Cardiac septum (tissue), 1 donor: ENCODE measurements at regions not wholly inside any gene's neighbourhood (a gene's known extent, or its start where the extent isn't known, plus 50 kb on each side); places are given as distances from the start of the nearest gene placed in this dataset.

ENCODE experiments used
- DNase-seq: peaks from one replicate; pipeline ENCODE4 v3.0.0-alpha.2; 2020; ENCODE audit warnings: low spot score
- intact Hi-C: fragments of 100-400 bp; cut with DNase I; formaldehyde crosslinking; loops from one replicate; pipeline ENCODE4 v1.14.0; 2022
- donor health status: DM: no; HTN: no; CAD: no.

DNA sequence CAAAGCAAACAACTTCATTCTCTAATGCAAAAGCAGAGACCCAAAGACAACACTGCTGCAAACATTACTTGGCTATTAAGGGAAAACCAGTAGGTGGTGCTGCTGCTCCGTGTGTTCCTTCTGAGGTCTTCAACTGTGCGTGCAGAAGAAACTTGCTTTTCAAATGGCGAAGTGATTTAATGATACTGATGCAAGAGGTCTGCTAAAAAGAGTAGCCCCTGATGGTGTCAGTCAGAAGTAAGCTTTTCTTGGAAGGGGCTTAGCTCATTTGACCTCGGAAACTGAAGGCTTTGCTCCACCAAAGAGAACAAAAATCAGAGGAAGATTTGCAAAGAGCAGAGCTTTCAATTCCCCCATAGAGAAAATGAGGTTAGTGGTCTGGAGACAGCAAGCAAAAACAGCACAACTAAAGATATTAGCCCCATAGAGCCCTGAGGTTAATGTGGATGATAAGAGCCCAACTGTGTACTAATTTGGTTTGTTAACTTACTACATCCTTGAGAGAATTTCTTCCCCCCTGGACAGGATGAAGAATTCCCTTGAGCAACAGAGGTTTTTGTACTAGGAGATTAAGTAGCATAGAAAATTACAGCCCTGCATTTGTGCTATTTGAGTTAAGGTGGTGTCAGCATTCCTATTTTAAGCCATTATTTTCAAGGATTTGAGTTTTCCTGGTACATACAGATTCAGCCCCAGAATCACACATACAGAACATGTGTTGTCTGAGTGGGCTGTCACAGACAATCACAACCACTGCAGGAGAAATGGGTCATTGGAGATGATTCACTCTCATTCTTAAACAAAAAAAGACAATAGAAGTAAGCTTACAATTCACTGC, 153.2 kb upstream of the C9orf72 start:
- no peak for DNase-seq
- intact Hi-C loops: loop anchor here (2.0 kb wide), 1 partner anchor 346 kb away; no protein-coding TSS in a partner anchor

DNA sequence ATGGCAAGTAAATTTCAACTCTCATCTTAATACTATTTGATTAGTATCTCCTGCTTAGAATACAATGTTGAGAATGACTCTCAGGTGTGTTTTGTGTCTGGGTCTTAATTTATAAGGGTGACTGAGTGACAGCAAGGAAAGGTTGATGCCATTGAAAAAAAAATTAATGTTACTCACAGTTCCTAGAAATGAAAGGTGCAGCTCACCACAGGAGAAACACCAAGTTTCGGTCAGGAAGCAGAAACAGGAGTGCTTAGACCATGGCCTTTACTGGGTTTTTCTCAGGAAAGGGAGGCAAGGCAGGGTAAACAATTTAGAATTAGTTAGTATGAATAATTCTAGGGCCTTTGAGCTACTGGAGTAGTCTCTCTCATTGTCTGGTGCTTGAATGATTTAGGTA, 159.2 kb upstream of the C9orf72 start:
- intact Hi-C loops: no loop called here
- DNase-seq: no peak

DNA sequence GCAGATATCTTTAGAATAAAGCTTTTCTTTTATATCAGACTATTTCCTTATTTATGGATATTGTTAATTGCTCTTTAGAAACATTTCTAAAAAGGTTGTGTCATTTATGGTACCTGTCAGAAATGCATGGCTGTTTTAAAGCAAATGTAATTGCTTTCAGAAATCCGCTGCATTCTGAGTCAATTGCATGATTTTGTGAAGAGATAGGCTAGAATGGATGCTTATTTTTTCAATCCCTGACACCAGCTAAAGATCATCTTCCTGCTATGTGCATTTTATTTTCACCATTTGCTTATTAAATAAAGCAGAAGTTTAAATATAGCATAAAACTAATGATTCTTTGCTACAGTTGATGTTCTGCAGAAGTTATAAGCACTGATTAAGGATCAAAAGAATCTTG, 170.2 kb upstream of the C9orf72 start:
- DNase-seq: no peak
- intact Hi-C loops: no loop called here

DNA sequence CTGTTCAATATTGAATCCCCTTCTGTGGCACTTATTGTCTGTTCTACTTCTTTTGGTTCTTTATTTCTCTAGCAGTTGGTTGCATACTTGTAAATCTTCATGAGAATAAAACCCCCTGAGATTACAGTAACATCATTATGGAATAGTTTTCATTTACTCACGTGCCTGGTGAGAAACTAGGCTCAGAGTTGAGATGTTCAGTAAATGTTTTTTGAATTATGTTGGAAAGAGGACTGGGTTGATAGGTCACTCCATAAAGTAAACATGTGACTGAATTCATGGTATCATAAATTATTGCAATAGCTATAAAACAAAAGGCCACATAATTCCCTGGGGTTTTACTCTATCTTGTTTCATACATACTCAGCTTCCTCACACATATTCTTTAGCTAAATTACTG, 174.2 kb upstream of the C9orf72 start:
- no peak for DNase-seq
- intact Hi-C loops: no loop called here

DNA sequence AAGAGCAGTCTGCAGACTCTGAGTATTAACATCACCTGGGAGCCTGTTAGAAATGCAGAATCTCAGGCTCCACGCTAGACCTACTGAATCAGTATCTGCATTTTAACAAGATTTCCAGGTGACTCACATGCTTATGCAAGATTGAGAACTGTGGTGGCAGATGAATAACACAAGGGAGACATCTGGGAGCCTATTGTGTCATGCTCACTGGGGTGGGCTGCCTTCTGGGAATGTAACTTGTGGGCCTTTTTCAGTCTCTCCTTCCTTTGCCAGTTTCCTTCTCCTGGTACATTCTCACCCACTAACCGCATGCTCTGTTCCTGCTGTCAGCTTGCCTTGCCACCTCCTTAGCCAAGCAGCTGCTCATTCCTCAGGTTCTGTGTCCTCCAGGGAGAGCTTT, 176.6 kb upstream of the C9orf72 start:
- DNase-seq: no peak
- intact Hi-C loops: no loop called here

DNA sequence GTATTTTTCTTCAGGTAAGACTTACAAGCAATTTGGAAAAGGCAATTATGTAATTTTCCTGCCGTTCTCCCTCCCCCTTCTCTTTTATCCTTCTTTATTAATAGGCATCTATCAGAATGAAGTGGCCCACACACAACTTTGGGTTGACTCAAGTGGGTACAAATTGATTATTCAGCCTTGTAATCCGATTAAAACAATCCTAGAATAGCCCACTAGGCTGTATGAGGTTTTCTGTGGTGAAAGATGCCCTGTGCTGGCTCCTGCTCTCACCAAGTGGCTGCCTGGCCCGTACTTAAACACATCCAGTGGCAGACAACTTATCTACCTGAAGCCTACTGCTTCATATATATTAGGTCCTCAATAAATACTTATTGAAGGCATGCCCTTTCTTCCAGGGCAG, 177.3 kb upstream of the C9orf72 start:
- DNase-seq: no peak
- intact Hi-C loops: no loop called here

DNA sequence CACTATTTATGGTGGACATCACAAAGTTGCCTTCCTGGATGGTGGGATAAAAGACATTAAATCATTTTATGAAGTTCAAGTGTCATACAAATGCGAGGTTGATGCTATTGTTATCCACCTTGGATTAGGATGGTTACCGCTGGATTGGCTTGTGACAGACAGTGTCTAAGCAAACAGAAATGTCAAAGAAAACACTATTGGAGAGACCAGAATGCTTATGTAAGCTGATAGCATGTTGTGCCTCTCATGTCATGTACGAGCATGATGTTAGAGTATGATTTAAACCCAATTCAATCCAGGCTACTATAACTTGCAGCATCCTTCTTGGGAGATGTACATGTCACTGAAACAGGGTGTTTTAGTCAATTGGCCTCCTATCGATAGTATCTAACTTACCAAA, 178.8 kb upstream of the C9orf72 start:
- intact Hi-C loops: no loop called here
- no peak for DNase-seq

DNA sequence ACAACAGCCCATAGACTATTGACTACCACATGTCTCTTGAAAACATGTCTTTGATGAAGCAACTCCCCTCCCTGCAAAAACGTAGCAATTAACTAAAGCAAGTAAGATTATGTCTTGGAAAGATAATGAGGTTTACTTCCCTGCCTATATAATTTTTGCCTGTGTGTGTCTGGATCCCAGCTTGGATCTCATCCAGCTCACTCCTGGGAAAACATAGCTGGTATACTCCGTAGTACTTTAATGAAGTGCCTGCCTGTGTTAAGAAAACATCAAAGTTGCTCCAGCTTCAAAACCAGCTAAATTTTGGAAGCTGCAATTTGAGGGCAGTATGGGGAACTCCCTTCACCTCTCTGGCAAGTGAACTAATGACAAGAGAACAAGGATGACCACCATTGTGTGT, 182.6 kb upstream of the C9orf72 start:
- intact Hi-C loops: no loop called here
- DNase-seq: no peak

DNA sequence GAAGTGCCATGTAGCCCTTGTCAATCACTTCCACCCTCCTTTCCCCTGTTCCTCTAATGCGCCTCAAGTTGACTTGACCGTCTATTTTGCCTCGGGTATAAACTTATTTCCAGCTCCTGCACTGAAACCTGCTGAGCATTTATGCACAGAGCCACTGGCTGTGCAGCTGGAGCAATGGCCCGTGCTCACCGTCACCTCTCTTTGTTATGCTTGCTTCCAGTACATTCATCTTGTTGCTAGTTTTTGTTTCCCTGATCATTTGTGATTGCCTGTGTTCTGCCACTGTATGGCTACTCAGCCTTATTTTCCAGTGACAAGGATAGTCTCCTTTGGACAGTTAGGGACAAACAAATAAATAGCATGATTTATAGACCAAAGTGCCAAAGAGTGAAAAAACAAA, 183.1 kb upstream of the C9orf72 start:
- intact Hi-C loops: no loop called here
- DNase-seq: no peak

DNA sequence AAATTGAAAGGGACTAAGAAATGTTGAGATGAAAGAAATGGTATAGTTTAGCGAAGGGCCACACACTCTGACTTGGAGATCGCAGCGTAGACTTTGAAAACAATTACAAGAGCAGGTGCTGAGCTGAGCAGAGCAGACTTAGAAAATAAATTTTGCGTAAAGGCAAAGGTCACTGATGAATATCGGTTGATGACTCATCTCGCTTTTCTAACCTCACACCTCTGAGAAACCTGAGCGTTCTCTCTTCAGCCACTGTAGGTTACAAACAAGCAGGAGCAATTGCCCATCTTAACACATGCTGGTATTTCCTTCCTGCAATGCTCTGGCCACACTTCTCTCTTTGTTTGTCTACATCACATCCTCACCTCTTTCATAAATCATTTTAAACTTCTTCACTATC, 190.6 kb upstream of the C9orf72 start:
- intact Hi-C loops: no loop called here
- no peak for DNase-seq

DNA sequence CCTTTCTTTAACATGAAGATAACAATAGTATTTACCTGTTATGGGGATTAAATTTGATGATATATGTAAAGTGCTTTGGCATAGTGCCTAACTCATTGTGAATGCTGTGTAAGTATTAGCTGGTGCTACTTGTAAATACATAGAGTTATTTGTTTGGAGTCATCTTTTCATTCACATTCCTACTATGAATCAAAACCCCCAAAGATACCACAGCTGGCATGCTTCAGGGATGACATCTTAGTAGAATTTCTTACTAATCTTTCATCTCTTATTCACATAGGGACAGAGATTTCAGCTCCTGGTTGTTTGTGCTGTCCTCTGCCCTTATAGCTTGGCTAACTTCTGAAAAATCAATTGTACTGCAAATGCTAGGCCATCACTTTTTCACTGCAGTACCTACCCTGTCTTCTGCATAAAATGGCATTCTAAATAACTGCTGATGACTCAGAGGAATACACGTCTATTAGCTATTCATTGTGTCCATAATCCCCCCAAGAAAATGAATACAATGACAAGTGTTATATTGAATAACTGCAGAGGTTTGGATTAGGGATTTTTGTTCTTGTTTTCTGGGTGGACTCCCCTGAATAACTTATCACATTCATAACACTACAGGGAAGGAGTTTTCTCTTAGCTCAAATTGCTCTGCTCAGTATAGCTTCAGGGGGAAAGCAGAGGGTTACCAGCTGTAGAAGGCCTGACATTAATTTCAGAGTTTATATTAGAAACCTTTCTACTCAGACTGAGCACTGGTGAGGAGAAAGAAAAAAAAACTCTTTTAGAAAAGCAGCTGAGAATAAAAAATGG, 192.2 kb upstream of the C9orf72 start:
- DNase-seq: no peak
- intact Hi-C loops: no loop called here

DNA sequence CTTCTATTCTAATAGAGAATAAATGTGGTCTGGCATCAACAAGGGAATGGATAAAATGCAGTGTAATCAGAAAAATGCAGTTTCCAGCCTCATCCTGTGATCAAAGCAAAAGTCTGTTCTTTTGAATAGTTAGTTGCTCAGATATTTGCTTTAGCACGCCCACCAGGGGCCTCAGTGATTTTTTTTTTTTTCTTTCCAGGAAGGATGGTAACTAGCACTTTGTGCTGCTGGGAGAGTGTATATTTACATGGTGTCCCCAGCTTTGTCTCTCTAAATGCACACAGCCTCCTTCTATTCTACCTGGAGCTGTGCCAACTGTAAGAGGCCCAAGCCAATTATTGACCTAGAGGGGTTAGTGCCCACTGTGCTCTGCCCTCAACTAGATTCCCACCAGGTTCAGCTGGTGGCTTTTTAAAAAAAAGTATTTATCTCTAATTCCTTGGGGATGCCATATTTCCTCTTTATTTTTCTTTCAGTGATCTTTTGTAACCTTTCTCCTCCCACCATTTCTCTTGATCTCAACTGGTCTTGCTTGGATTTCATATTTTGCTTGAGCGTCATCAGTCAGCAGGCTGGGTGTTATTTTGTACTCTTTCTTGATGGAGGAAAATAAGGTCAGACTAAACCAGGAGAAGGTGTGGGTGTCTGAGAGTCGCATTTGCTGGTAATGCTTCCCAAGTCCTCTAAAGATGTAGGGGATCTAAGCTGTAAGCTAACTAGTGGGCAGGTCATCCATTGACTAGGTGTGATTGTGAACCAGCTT, 193.0 kb upstream of the C9orf72 start:
- intact Hi-C loops: no loop called here
- no peak for DNase-seq

DNA sequence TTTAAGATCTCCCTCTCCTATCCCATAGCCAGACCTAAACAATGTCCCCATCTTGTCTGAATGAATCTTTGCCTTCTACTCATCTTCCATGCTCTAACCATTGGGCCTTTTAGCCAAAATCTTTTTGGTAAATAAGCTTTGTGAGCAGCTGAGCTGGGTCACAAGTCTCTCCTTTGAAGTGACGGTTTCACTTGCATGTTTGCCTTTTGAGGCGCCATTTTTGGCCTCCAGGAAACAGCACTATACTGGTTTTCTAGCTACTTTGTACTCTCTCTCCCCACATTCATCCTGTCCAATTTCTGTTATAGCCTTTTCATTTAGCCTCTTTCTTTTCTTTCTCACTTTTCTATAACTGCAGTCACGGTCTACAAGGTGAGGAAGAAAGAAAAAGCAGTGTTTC, 195.5 kb upstream of the C9orf72 start:
- DNase-seq: no peak
- intact Hi-C loops: no loop called here

DNA sequence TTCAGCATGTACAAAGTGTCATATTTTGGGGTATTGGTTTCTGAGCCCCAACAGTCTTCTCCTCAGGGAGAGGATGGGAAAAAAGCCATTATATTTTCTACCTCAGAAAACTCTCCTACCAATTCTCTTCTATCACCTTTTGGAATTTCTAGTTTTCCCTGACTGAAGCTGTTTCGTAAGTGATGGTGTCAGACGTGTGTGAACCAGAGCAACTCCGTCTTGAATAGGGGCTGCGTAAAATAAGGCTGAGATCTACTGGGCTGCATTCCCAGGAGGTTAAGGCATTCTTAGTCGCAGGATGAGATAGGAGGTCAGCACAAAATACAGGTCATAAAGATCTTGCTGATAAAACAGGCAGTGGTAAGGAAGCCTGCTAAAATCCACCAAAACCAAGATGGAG, 197.3 kb upstream of the C9orf72 start:
- intact Hi-C loops: no loop called here

DNA sequence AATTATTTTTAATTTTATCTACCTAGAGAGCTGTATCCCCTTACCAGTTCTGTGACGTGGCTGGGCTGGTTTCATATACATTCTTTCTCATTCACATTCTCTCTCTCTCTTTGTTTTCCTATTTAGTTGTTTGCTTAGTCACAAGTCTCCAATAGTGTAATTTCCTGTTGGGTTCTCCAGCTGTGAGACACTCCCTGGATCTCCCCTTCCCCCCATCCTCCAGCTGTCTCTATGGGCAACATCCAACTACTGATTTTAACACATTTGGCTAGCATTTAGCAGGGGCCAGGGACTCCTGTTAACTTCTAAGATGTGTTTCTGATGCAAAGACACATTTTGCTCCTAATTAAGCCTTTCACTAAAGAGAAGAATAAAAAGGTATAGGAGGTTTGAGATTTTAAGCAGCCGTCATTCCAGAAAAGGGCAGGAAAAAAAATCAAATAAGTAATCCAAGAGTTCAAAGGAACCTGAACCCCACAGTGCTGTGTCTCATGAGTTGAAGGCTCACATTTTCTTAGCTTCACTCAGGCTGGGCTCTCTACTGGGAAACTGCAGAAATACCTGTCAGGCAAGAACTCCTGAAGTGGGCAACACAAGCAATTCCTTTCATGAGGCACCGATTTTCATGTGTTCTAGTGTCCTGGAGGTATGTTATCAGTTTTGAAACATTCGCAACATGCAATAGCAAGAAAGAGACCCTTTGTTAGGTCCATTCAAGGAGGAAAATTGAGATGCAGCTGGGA, 198.7 kb upstream of the C9orf72 start:
- intact Hi-C loops: no loop called here
- DNase-seq: no peak

More for the DNA sequence above, 197.3 kb upstream of the C9orf72 start:
- DNase-seq: no peak

DNA sequence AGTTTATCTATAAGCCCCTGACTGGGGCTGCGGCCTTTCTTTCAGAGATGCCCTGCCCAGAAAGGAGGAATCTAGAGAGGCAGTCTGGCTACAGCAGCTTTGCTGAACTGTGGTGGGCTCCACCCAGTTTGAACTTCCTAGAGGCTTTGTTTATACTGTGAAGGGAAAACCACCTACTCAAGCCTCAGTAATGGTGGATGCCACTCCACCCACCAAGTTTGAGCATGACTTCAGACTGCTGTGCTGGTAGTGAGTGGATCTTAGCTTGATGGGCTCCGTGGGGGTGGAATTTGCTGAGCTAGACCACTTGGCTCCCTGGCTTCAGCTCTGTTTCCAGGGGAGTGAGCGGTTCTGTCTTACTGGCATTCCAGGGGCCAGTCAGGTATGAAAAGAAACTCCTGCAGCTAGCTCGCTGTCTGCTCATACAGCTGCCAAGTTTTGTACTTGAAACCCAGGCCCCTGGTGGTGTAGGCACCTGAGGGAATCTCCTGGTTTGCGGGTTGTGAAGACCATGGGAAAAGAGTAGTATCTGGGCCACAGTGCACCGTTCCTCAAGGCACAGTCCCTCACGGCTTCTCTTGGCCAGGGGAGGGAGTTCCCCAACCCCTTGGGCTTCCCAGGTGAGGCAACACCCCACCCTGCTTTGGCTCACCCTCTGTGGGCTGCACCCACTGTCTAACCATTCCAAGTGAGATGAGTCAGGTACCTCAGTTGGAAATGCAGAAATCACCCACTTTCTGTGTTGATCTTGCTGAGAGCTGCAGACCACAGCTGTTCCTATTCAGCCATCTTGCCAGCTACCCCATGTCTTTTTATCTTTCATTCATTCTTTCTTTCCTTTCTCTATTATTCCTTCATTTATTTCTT, 211.8 kb upstream of the C9orf72 start:
- intact Hi-C loops: no loop called here
- no peak for DNase-seq

DNA sequence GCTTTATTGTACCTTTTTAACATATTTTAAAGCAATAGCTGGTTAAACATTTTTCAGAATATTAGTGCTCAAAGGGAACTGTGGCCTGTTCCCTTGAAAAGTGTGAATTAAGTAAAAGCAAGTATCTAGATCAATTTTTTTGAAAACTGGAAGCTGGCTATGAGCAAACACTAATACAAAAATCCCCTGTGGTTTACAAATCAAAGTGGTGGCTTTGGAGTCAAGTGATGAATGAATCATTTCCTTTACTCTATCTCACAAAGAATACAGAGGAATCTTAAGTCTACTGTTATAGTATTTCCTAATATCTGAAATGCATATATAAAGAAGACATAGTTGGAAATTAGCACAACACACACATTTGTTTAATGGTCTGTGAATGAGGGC, 212.4 kb upstream of the C9orf72 start:
- intact Hi-C loops: no loop called here
- no peak for DNase-seq

DNA sequence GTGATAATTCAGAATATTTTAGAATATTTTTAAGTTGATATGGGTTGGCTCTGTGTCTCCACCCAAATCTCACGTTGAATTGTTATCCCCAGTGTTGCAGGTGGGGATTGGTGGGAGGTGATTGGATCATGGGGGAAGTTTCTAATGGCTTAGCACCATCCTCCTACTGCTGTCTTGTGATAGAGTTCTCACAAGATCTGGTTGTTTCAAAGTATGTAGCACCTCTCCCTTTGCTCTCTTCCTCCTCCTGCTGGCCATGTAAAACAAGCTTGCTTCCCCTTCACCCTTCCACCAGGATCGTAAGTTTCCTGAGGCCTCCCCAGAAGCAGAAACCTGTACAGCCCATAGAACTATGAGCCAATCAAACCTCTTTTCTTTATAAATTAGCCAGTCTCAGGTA, 214.6 kb upstream of the C9orf72 start:
- intact Hi-C loops: no loop called here
- DNase-seq: no peak

DNA sequence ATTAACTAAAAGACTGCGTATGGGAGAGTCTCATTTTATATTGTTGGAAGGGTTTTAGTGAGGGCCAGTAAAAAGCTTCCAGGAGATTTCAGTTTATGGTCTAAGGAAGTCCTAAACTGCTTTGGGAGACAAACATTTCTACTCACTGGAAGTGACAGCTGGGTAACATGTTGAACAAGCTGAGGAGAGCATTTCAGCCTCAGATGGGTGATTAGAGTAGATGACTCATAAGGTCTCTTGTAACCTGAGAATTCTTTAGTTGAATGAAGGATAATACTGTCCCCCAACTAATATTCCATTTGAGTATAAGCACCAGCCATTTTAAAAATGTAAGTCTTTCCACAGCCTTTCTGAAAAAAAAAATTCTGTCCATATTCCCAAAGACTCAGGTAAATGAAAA, 218.0 kb upstream of the C9orf72 start:
- no peak for DNase-seq
- intact Hi-C loops: no loop called here
